PC-3 (cell line): ENCODE measurements at regions not wholly inside any gene's neighbourhood (a gene's known extent, or its start where the extent isn't known, plus 50 kb on each side); places are given as distances from the start of the nearest gene placed in this dataset.

ENCODE experiments used
- ATAC-seq: fragments of 200-7000 bp; cut with Tn5 transposase; 2 replicates; pipeline ENCODE4 v1.9.1; 2020; ENCODE audit warnings: mild to moderate bottlenecking, moderate library complexity
- BruUV-seq: library from RNA; stranded (reverse); fragments of 400-500 nt; replicated peaks from 2 replicates; lab custom pipeline; 2021; lab: Mats Ljungman, UMichigan
- CTCF ChIA-PET: fragments of 300-600 bp; sonication (Branson Sonifier 250); formaldehyde crosslinking; loops from one replicate; lab custom pipeline; 2022; ENCODE audit warnings: antibody characterized with exemption; lab: Charles Lee
- POLR2A ChIA-PET: fragments of 300-600 bp; sonication (Branson Sonifier 250); formaldehyde crosslinking; loops from one replicate; lab custom pipeline; 2022; ENCODE audit warnings: antibody characterized with exemption; ENCODE audit not compliant: unreplicated experiment; lab: Charles Lee
- DNase-seq: peaks from one replicate; pipeline ENCODE4 v3.0.0-alpha.2; 2015
- H2AFZ ChIP-seq: fragments of 300-600 bp; sonication (generic); 2 replicates; pipeline ENCODE4 v1.6.0; 2016; ENCODE audit warnings: antibody characterized with exemption, low read length
- H3F3A ChIP-seq: fragments of 300-600 bp; sonication (generic); one replicate; pipeline ENCODE4 v1.6.0; 2017; ENCODE audit warnings: antibody characterized with exemption, low read length, control low read depth, mild to moderate bottlenecking; ENCODE audit not compliant: unreplicated experiment
- H3K27ac ChIP-seq: fragments of 300-600 bp; sonication (generic); 2 replicates; pipeline ENCODE4 v1.5.1; 2016; ENCODE audit warnings: mild to moderate bottlenecking, low read length
- H3K27me3 ChIP-seq: fragments of 300-600 bp; sonication (generic); 2 replicates; pipeline ENCODE4 v1.6.1; 2016; ENCODE audit warnings: low read length, mixed read lengths
- H3K36me3 ChIP-seq: fragments of 300-600 bp; sonication (generic); 2 replicates; pipeline ENCODE4 v1.6.1; 2016; ENCODE audit warnings: low read depth, mixed run types, low read length, mixed read lengths
- H3K4me1 ChIP-seq: fragments of 300-600 bp; sonication (generic); 2 replicates; pipeline ENCODE4 v1.5.1; 2016; ENCODE audit warnings: low read length; ENCODE audit not compliant: insufficient read depth
- H3K4me2 ChIP-seq: fragments of 300-600 bp; sonication (generic); 2 replicates; pipeline ENCODE4 v1.6.0; 2016; ENCODE audit warnings: low read length
- H3K4me3 ChIP-seq: fragments of 300-600 bp; sonication (generic); 2 replicates; pipeline ENCODE4 v1.5.1; 2016; ENCODE audit warnings: mild to moderate bottlenecking, low read length, mixed read lengths
- H3K79me2 ChIP-seq: fragments of 300-600 bp; sonication (generic); 2 replicates; pipeline ENCODE4 v1.6.1; 2017; ENCODE audit warnings: low read length, mixed read lengths
- H3K9ac ChIP-seq: fragments of 300-600 bp; sonication (generic); 2 replicates; pipeline ENCODE4 v1.6.0; 2016; ENCODE audit warnings: mild to moderate bottlenecking, low read length
- H3K9me2 ChIP-seq: fragments of 300-600 bp; sonication (generic); replicated peaks from 2 replicates; pipeline ENCODE4 v1.6.1; 2016; ENCODE audit warnings: mixed run types, low read length, mixed read lengths
- H3K9me3 ChIP-seq: fragments of 300-600 bp; sonication (generic); 2 replicates; pipeline ENCODE4 v1.6.1; 2016; ENCODE audit warnings: low read length, mixed read lengths
- H4K20me1 ChIP-seq: fragments of 300-600 bp; sonication (generic); 2 replicates; pipeline ENCODE4 v1.6.1; 2016; ENCODE audit warnings: low read length, mixed read lengths
- CTCF ChIP-seq: fragments of 300-600 bp; sonication (generic); conservative IDR thresholded peaks from 2 replicates; pipeline ENCODE4 v1.5.1; 2017; ENCODE audit warnings: antibody characterized with exemption, low read depth, mild to moderate bottlenecking, low read length
- EZH2 ChIP-seq: fragments of 300-600 bp; sonication (generic); IDR thresholded peaks from one replicate; pipeline ENCODE4 v1.6.1; 2017; ENCODE audit warnings: antibody characterized with exemption, mild to moderate bottlenecking, low read length; ENCODE audit not compliant: unreplicated experiment
- EZH2phosphoT487 ChIP-seq: fragments of 300-600 bp; sonication (generic); IDR thresholded peaks from 2 replicates; pipeline ENCODE4 v1.6.1; 2018; ENCODE audit warnings: mild to moderate bottlenecking, antibody characterized with exemption, low read length, borderline replicate concordance
- intact Hi-C: fragments of 100-400 bp; cut with micrococcal nuclease; formaldehyde crosslinking; loops from 2 replicates; pipeline ENCODE4 v1.9.0; 2023

GRCh38 chr3:5301651-5302297 is 114.3 kb downstream of the EDEM1 start:
- TF ChIP-seq CTCF: no peak
- no peak for TF ChIP-seq EZH2phosphoT487
- TF ChIP-seq EZH2: no peak
- no peaks in the 10 kb centered on the region for H3F3A ChIP-seq
- DNase-seq (peak; percentile 45), ATAC-seq (peak; percentile 35; the same call in 1 of the 2 replicates)
- no peaks in the 10 kb centered on the region for H3K9me3 ChIP-seq
- peaks cover 12% of the 10 kb centered on the region; the same call in 1 of the 2 replicates for H3K4me1 ChIP-seq
- H3K4me3 ChIP-seq: no peak overlapping the region
- no peaks in the 10 kb centered on the region for H4K20me1 ChIP-seq
- peak overlapping the region; percentile 25 for H2AFZ ChIP-seq
- ChIA-PET POLR2A (no interaction called here), CTCF (no interaction called here)
- no peaks in the 10 kb centered on the region for H3K9me2 ChIP-seq
- no TSS peak for BruUV-seq
- H3K36me3 ChIP-seq: no peaks in the 10 kb centered on the region
- H3K4me2 ChIP-seq: 0 out of 2 replicates have a peak overlapping the region, but pooled peaks have one; percentile 9
- H3K79me2 ChIP-seq: no peaks in the 10 kb centered on the region
- H3K9ac ChIP-seq: no peak overlapping the region
- peaks cover 8% of the 10 kb centered on the region; the same call in 1 of the 2 replicates for H3K27me3 ChIP-seq
- H3K27ac ChIP-seq: peak overlapping the region; percentile 33; the same call in 1 of the 2 replicates
- intact Hi-C loops: loop anchor here (10.0 kb wide), 1 partner anchor 123 kb away; no protein-coding TSS in a partner anchor

- no peak overlapping the region for H3K9ac ChIP-seq
- H2AFZ ChIP-seq: no peak overlapping the region
- H3K9me2 ChIP-seq: no peaks in the 10 kb centered on the region
- no peaks in the 10 kb centered on the region for H3F3A ChIP-seq
- ATAC-seq (no peak), DNase-seq (no peak)
- H3K79me2 ChIP-seq: no peaks in the 10 kb centered on the region
- H3K4me2 ChIP-seq: no peak overlapping the region
- H3K9me3 ChIP-seq: no peaks in the 10 kb centered on the region
- no peak overlapping the region for H3K4me3 ChIP-seq
- peaks cover 8% of the 10 kb centered on the region; the same call in 1 of the 2 replicates for H3K27me3 ChIP-seq
- no TSS peak for BruUV-seq
- POLR2A ChIA-PET: no interaction called here
- peaks cover 12% of the 10 kb centered on the region; the same call in 1 of the 2 replicates for H3K4me1 ChIP-seq
- TF ChIP-seq EZH2phosphoT487 (no peak), EZH2 (no peak), CTCF (no peak)
- H3K36me3 ChIP-seq: no peaks in the 10 kb centered on the region
- H4K20me1 ChIP-seq: no peaks in the 10 kb centered on the region
- H3K27ac ChIP-seq: 0 out of 2 replicates have a peak overlapping the region, but pooled peaks have one; percentile 25
- intact Hi-C loops: loop anchor here (10.0 kb wide), 1 partner anchor 122 kb away; no protein-coding TSS in a partner anchor
- CTCF ChIA-PET: no interaction called here
Observed at GRCh38 chr3:5302661-5303060, 115.2 kb downstream of the EDEM1 start.

- BruUV-seq: no TSS peak
- intact Hi-C loops: loop anchor here (2.0 to 10.0 kb wide), 2 partner anchors 77 to 121 kb away; no protein-coding TSS in a partner anchor
- Histone ChIP-seq H3K9ac (no peak overlapping the region), H3K27me3 (peaks cover 4% of the 10 kb centered on the region; the same call in 1 of the 2 replicates), H3K9me3 (no peaks in the 10 kb centered on the region), H4K20me1 (no peaks in the 10 kb centered on the region), H3F3A (no peaks in the 10 kb centered on the region), H3K4me1 (peaks cover 12% of the 10 kb centered on the region; the same call in 1 of the 2 replicates), H3K36me3 (no peaks in the 10 kb centered on the region), H3K4me3 (no peak overlapping the region), H3K4me2 (no peak overlapping the region), H3K27ac (no peak overlapping the region), H3K79me2 (no peaks in the 10 kb centered on the region), H3K9me2 (no peaks in the 10 kb centered on the region), H2AFZ (no peak overlapping the region)
- DNase-seq (no peak), ATAC-seq (no peak)
- POLR2A ChIA-PET: no interaction called here
- CTCF ChIA-PET: no interaction called here
- TF ChIP-seq EZH2phosphoT487: no peak
- TF ChIP-seq CTCF: no peak
- TF ChIP-seq EZH2: no peak
Observed at GRCh38 chr3:5304188-5304587, 116.7 kb downstream of the EDEM1 start.
